SKM-1 (cell line): ENCODE measurements at regions not wholly inside any gene's neighbourhood (a gene's known extent, or its start where the extent isn't known, plus 50 kb on each side); places are given as distances from the start of the nearest gene placed in this dataset.
"Not testable (repeated sequence)": the region's sequence is repeated elsewhere in the genome, so short reads cannot be mapped to it uniquely, and the experiment has no call there.

ENCODE experiments used
- DNase-seq: peaks from one replicate; lab custom pipeline; 2025; ENCODE audit not compliant: unreplicated experiment; lab: John Stamatoyannopoulos, UW

- DNase-seq, result no peak
Measured at GRCh38 chr4:124945422-124945821, 232.9 kb upstream of the ANKRD50 start.

DNA sequence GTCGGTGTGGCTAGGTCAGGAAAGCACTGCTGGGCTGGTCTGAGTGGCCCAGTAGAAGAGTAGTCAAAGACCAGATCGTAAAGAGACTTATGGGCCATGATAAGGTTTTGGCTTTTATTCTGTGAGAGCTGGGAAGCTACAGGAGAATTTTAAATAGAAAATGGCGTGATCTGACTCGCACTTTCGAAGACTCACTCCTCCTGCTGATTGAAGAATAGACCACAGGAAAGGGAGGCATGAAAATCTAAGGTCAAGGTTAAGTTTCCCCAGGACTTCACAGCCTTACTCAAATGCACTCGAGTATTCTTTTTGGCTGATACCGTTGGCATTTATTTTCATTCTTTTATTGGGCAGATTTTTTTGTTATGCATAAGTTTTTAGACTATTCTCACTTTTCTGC lies 231.4 kb upstream of the ANKRD50 start:
- DNase-seq, result no peak

DNA sequence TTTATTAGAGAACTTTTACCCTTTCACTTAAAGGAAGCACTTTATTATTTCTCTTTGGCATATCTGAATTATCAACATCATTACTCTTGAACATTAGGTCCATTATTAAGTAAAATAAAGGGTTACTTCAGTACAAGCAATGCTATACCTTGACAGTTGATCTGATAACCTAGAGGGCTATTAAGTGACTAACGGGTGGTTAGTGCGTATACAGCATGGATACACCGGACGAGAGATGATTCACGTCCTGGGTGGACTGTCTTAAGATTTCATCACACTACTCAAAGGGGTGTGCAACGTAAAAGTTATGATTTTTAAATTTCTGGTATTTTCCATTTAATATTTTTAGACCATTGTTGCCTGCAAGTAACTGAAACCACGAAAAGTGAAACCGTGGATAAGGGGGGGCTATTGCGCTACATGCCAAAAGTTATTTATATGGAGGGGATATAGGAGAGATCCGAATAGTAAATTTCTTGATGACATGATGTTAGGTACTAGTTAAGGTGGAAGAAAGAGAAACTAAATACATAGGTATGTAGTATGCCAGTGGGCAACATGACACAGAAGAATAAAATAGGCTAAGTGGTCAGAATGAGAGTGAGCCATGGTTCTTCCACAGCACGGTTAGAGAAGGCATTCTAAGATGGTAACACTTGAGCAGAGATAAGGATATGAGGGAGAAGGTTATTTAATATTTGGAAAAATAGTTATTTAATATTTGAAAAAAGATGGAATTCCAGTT lies 230.8 kb upstream of the ANKRD50 start:
- no peak for DNase-seq

GRCh38 chr4:124941267-124941666 lies 228.7 kb upstream of the ANKRD50 start:
- DNase-seq, result no peak

DNA sequence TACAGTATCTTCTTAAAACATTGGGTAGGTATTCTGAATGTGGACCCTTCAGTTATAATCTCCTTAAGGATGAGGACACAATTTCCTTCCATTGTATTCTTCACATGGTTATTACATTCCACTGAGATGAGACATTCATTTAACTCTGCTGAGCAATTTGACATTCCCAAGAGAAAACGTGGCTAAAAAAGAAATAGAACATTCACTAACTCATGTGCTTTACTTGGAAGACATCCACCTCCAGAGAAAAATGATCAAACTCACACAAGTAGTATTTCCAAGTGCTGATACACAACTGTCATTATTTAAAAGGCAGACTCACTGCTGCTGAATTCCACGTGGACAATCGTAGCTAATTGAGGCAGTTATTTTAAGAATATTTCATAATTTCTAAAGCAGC lies 227.9 kb upstream of the ANKRD50 start:
- DNase-seq, result no peak

- no peak for DNase-seq
Measured at GRCh38 chr4:124939908-124940307, 227.4 kb upstream of the ANKRD50 start.

DNA sequence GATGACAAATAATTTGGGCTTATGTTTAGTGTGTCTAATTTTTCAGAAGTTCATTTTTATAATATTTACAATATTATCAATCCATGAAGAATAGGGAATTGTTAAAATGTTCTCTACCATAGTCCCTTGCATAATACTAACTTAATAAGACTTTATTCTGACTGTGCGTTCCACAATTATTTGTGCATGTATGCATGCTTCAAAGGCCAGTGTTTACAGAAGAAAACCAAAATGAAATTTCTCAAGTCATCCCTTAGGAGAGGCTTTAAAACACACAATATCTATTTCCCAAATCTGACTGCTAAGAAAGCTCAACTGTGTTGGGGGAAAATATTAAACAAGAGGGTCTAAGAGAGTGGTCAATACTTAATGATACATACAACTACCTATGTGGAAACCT lies 226.3 kb upstream of the ANKRD50 start:
- no peak for DNase-seq

DNA sequence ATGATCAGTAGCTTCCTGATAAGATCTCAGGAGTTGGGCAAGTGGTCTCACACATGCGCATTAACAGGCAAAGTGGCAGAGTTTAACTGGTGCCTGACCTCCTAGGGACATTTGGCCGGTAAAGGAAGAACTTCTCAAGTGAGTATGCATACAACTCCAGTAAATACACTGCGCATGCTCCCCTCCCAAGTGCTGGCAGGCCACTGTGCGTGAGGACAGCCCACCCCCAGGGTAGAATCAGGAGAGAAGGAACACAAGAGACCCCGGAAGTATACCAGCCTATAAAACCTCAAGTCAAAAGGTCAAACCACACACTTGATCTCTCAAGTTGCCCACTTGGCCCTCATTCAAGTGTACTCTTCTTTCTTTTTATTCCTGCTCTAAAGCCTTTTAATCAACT lies 225.5 kb upstream of the ANKRD50 start:
- DNase-seq, result no peak

GRCh38 chr4:124936427-124936826 lies 223.9 kb upstream of the ANKRD50 start:
- no peak for DNase-seq

GRCh38 chr4:124934916-124935315 lies 222.4 kb upstream of the ANKRD50 start:
- no peak for DNase-seq

- DNase-seq, result no peak
Measured at GRCh38 chr4:124933521-124933920, 221.0 kb upstream of the ANKRD50 start.

GRCh38 chr4:124932447-124932846 lies 219.9 kb upstream of the ANKRD50 start:
- no peak for DNase-seq

DNA sequence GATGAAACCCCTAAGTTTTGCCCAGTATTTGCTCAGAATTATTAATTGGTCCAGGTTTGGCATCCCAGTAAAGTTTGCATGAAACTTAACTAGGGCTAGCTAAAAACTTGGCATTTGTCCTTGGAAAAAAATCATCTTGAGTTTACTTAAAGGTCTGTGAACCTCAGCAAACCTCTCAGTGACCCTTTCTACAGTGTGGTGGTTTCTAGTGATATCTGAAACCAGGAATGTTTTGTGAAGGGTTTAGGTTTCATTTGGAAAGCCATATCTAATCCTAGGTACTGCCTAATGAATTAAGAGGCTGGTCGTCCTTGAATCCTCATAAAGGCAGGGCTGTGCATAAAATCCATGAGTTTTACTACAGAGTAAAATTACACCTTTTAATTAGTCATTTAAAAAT lies 218.5 kb upstream of the ANKRD50 start:
- no peak for DNase-seq

DNA sequence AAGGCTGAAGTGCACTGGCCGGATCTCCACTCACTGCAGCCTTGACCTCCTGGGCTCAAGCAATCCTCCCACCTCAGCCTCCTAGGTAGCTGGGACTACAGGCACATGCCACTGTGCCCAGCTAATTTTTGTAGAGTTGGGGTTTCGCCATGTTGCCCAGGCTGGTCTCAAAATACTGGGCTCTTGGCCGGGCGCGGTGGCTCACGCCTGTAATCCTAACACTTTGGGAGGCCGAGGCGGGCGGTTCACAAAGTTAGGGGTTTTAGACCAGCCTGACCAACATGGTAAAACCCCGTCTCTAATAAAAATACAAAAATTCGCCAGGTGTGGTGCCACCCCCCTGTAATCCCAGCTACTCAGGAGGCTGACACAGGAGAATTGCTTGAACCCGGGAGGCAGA lies 210.2 kb upstream of the ANKRD50 start:
- DNase-seq, result not testable (repeated sequence)

- no peak for DNase-seq
Measured at GRCh38 chr4:124918559-124919122, 206.1 kb upstream of the ANKRD50 start.

DNA sequence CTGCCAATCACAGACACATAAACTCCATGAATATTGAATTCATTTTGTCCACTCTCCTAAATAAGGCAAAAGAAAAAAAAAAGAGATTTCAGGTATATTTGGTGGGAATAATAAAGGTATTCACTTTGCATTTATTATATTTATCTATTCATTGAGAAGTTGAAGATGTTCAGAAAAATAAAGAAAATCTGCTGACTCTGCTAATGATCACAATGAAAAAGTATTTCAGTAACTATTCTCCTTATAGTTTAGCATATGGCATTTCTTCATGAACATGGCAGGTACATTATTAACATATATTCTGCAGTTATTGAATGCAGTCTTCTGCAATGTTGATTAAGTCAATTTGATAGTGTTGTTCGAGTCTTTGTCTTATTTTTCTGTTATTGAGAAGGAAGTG lies 202.5 kb upstream of the ANKRD50 start:
- DNase-seq, result no peak

DNA sequence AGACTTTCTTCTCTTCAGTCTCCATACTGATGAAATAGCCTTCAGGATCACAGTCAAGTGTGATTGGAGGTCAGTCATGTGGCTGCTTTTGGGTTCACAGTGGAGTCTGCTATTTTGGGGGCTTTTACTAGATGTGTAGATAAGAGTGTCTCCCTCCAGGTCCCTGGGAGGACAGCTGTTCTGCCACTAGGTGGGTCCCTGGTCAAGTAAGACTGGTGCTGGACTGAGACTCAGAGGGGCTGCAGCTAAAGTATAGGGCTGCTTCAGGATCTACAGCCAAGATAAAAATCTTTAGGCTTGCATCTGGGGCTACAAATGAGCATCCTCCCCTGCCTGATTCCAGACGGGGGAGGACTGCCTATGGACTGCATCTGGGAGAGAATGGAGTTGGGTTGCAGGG lies 200.7 kb upstream of the ANKRD50 start:
- DNase-seq, result no peak

DNA sequence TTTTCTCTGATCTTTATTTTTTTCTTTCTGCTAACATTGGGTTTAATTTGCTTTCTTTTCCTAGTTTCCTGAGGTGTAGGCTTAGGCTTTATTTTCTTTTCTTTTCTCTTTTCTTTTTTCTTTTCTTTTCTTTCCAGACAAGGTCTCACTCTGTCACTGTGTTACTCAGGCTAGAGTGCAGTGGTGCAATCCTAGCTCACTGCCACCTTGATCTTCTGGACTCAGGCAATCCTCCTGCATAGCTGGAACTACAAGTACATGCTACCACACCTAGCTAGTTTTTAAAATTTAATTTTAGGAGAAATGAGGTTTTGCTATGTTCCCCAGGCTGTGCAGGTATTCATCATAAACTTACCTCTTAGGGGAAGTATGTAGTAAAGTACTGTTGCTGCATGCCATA lies 197.8 kb upstream of the ANKRD50 start:
- DNase-seq, result no peak

DNA sequence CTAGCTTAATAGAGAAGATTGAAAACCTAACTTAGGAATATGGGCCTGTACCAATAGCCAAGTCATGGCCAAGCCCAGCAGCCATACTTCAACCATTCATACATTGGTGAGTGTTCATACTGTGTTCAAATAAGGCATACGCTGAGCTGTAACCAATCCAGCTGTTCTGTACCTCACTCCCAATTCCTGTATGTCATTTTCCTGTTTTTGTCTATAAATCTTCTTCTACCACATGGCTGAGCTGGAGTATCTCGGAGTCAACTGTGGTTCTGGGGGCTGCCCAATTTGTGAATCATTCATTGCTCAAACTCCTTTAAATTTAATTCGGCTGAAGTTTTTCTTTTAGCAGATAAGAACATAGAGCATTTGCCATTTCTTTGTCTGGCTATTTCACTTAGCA lies 195.3 kb upstream of the ANKRD50 start:
- no peak for DNase-seq

DNA sequence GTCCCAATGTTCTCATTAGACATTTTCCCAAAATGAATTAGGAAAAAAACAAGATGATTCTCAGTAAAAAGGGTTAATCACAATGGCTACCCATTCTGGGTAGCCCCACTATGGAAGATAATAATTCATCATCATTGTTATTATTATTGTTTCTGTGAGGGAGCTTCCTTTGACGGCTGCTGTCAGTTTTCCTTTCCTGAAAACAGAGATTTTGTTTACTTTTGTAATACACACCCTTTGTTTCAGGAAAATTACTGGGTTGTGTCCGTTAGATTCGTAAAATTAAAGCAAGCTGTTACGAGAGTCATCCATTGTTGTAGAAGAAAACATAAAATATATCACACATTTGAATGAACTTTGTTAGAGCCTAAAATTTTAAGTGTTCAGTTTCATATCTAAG lies 192.9 kb upstream of the ANKRD50 start:
- DNase-seq, result no peak

- DNase-seq, result no peak
Measured at GRCh38 chr4:124904723-124905388, 192.3 kb upstream of the ANKRD50 start.

- no peak for DNase-seq
Measured at GRCh38 chr4:124903995-124904722, 191.6 kb upstream of the ANKRD50 start.
